ENCODE measurements at regions not wholly inside any gene's neighbourhood (a gene's known extent, or its start where the extent isn't known, plus 50 kb on each side); places are given as distances from the start of the nearest gene placed in this dataset.

DNA sequence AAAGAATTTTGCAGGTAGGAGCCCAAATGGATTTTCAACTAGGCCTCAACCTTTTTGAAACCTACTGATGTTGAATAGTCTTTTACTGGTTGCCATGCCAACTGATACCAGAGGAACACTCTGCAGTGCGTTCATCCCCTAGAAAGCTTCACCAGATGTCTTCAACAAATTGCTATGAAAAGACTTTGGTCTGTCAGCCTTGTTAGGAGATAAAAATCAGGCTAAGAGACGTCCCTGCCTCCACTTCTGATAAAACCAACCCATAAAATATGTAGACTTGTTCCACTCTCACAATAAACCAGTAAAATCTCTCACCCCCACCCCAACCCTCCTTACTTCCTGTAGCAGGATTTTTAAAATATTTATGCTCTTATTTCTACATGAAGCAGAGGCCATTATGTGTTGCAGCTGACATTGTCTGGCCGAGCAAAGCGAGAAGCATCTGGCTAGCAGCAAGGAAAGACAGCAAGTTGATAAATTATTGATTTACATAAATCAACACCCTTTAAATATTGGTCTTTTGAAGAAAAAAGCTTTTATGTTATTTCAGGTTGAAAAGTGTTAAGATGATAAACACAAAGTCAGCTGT, 428.7 kb downstream of the ISL1 start:
- TF ChIP-seq, protein P1, sequence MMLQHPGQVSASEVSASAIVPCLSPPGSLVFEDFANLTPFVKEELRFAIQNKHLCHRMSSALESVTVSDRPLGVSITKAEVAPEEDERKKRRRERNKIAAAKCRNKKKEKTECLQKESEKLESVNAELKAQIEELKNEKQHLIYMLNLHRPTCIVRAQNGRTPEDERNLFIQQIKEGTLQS (CRISPR knock-in tag; conservative IDR thresholded peaks at IDR 0.05): no peak
- no peak for TF ChIP-seq TEAD1 (CRISPR knock-in tag; IDR thresholded peaks at IDR 0.05)
- TF ChIP-seq CTCF (IDR thresholded peaks at IDR 0.05): no peak
- TF ChIP-seq, protein P2, sequence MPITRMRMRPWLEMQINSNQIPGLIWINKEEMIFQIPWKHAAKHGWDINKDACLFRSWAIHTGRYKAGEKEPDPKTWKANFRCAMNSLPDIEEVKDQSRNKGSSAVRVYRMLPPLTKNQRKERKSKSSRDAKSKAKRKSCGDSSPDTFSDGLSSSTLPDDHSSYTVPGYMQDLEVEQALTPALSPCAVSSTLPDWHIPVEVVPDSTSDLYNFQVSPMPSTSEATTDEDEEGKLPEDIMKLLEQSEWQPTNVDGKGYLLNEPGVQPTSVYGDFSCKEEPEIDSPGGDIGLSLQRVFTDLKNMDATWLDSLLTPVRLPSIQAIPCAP (CRISPR knock-in tag; IDR thresholded peaks at IDR 0.05): no peak
- no peak for TF ChIP-seq JUN (CRISPR knock-in tag; IDR thresholded peaks at IDR 0.05)
- TF ChIP-seq, protein P3, sequence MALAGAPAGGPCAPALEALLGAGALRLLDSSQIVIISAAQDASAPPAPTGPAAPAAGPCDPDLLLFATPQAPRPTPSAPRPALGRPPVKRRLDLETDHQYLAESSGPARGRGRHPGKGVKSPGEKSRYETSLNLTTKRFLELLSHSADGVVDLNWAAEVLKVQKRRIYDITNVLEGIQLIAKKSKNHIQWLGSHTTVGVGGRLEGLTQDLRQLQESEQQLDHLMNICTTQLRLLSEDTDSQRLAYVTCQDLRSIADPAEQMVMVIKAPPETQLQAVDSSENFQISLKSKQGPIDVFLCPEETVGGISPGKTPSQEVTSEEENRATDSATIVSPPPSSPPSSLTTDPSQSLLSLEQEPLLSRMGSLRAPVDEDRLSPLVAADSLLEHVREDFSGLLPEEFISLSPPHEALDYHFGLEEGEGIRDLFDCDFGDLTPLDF (CRISPR knock-in tag; IDR thresholded peaks at IDR 0.05): no peak
- TF ChIP-seq, protein P4, sequence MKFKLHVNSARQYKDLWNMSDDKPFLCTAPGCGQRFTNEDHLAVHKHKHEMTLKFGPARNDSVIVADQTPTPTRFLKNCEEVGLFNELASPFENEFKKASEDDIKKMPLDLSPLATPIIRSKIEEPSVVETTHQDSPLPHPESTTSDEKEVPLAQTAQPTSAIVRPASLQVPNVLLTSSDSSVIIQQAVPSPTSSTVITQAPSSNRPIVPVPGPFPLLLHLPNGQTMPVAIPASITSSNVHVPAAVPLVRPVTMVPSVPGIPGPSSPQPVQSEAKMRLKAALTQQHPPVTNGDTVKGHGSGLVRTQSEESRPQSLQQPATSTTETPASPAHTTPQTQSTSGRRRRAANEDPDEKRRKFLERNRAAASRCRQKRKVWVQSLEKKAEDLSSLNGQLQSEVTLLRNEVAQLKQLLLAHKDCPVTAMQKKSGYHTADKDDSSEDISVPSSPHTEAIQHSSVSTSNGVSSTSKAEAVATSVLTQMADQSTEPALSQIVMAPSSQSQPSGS (CRISPR knock-in tag; IDR thresholded peaks at IDR 0.05; ENCODE audit: borderline replicate concordance, low read depth): no peak

Data from WTC11 (cell line).